M059J (cell line): ENCODE measurements at regions not wholly inside any gene's neighbourhood (a gene's known extent, or its start where the extent isn't known, plus 50 kb on each side); places are given as distances from the start of the nearest gene placed in this dataset.
"Not testable (repeated sequence)": the region's sequence is repeated elsewhere in the genome, so short reads cannot be mapped to it uniquely, and the experiment has no call there.

ENCODE experiments used
- DNase-seq: peaks from one replicate; pipeline ENCODE4 v3.0.0-alpha.2; 2012; ENCODE audit warnings: low read depth

DNA sequence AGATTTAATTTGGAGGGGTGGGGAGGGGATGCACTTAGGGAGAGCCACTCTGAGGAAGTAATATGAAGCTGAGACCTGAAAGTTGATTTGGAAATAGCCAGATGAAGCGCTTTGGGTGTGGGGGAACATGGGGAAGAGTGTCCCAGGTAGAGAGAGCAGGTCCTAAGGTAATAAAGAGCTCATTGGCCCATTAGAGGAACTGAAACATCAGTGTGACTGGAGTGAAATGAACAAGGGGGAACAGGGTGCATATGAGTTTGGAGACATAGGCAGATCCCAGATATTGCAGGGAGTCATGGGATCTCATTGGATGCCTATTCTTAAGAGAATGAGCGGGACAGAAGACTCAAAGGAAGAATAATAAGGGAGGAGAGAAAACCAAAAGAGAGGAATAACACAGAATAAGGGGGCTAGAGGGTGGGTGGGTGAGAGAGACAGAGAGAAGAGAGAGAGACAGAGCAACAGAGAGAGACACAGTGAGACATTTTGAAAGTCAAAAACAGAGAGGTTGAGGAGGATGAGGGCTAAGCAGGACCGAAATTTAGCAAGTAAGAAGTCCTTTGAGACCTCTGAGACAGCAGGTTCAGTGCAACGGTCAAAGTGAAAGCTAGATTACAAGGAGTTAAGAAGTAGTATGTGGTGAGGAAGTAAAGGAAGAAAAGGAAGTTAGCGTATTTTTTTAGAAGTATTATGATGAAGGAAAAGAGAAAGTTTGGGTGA, 54.1 kb upstream of the NOTCH2NLA start:
- DNase-seq: not testable (repeated sequence)

DNA sequence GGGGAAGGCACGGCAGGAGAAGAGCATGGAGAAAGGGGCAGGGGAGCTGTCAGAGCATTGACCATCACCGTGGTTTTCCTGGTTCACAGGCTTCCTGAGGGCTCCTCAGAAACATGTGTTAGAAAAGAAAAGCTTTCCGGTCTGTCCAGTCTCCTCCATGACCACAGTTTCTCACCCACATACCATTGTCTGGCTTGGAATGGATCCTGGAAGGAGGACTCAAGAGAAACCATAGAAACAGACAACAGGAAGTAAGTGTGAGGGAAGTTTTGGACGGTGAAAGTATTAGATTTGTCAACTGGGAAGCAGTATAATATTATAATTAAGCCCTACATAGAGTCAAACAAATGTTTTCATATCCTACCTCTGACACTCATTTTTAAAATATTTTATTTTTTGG, 52.7 kb upstream of the NOTCH2NLA start:
- not testable (repeated sequence) for DNase-seq

- DNase-seq: not testable (repeated sequence)
These were observed 49.9 kb upstream of the NOTCH2NLA start for GRCh38 chr1:146278758-146279157.
